GM19035 (cell line): ENCODE measurements at regions not wholly inside any gene's neighbourhood (a gene's known extent, or its start where the extent isn't known, plus 50 kb on each side); places are given as distances from the start of the nearest gene placed in this dataset.
"Not testable (repeated sequence)": the region's sequence is repeated elsewhere in the genome, so short reads cannot be mapped to it uniquely, and the experiment has no call there.

Source experiments
- ATAC-seq: cut with Tn5 transposase; IDR thresholded peaks from one replicate; pipeline ENCODE4 v1.9.1; 2021; ENCODE audit not compliant: unreplicated experiment

DNA sequence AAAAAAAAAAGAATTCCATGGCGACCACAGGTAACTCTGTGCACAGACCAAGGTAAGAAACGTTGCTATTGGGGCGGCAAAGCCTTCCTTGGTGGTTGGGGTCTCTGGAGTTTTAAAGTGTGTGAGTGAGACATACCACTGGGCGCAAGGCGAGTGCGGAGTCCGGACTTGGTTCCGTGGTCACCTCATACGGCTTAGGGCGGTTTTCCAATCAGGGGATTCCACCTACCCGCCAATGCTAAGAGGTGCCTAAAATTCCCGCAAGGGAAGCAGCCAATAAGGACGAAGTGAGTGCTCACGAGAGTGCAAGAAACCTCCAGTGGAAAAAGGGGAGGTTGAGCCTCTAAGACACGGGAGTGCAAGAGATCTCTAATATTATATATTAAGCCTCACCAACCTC is 68.6 kb upstream of the PRSS16 start:
- no peak for ATAC-seq

DNA sequence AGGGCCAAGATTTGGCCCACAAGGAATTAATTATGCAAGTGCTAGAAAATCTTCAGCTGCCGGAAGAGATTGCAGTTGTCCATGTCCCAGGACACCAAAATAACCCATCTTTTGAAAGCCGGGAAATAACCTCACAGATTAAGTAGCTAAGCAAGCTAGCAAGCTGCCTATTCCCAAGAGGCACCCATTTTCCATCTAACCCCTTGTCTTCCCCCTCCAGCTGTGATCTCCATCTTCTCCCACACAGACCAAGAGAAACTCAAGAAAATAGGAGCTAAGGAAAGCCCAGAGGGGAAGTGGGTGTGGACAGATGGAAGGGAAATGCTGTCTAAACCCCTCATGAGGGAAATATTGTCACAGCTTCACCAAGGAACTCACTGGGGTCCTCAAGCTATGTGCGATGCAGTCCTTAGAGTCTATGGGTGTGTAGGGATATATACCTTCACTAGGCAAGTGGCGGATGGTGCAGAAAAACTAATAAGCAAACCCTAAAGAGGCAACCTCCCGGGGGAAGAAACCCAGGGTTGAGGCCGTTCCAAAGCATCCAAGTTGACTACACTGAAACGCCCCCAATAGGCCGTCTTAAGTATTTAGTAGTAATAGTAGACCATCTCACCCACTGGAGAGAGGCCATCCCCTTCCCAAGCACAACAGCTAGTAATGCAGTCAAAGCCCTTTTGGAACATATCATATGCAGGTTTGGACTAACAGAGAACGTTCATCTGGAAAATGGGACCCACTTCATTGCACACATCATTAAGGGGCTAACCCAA is 64.3 kb upstream of the PRSS16 start:
- ATAC-seq = no peak

DNA sequence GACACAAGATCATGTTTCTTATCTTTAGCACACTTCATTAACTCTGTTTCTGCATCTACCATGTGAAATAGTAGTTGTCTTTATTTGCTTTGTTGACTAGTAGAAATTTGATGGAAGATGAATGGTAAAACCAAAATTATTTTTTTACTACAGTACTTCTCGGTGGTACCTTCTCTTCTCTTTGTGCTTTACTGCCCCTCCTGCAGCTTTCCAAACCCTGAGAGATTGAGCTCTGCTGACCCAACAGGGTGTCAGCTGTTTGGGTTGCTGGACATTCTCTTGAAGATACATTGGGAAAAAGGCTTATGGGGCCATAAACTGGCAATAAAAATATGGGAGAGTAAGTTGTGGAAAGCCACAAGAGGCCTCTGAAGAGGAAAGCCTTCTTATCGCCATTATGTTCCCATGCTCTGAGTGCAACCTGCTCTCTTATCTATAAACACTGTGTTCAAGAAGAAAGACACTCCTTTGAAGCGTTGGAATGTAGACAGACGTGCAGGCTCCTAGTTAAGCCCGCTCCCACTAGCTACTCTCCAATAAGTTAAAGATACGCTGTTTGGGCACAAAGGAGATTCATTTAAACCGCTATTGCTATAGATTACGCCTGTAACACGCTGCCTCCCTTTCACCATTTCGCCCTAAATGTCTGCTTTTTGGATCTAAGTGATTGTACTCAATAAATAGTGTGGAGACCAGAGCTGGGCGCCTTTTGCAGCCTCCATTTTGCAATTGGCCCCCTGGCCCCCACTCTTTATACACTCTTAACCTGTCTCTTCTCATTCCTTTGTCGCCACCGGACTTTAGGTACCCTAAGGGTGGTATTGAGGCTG is 60.1 kb upstream of the PRSS16 start:
- ATAC-seq = no peak

DNA sequence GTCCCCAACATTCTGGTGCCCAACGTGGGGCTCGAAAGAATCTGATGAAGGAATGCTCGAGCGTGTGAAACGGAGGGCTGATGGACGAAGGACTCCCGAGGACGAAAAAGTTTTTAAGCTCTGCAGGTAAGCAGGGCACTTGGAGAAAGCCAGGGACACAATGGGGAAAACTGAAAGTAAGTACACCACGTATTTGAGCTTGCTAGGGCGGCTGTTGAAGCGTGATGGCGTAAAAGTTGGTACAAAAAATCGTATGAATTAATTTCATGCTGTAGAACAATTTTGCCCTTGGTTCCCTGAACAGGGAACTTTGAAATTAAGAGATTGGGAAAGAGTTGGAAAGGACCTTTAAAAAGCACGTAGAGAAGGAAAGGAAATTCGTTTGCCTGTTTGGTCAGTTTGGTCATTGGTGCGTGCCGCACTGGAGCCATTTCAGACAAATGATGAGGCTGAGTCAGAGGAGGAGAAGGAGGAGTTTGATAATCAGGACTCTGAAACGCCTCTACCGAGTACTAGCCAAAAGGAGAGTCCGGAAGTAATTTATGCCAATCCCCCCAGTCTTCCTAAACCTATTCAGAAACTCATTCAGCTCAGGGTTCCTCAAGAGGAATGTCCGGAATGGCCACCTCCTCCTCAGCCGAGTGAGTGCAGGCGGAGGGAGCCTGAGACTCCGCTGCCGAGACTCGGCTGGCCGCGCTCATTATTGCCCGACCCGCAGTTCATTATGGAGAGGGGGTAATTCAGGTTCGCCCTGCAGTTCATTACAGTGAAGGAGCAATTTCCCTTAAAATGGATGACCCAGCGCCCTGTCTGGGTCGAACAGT is 59.2 kb upstream of the PRSS16 start:
- ATAC-seq = peak; percentile 89

DNA sequence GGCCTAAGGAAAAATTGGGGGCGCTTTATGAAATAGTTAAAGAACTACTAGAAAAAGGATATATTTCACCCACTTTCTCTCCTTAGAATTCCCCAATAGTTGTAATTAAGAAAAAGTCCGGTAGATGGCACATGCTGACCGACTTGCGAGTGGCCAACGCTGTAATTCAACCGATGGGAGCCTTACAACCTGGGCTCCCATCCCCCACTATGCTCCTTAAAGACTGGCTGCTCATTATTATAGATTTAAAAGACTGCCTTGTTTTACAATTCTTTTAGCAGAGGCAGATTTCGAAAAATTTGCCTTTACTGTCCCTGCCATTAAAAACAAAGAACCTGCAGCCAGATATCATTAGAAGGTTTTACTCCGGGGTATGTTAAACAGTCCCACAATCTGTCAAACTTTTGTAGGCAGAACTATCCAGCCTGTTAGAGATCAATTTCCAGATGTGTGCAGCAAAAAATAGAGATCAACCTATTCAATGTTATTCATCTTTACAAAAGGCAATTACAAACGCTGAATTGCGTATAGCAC is 58.5 kb upstream of the PRSS16 start:
- ATAC-seq = peak; percentile 67

DNA sequence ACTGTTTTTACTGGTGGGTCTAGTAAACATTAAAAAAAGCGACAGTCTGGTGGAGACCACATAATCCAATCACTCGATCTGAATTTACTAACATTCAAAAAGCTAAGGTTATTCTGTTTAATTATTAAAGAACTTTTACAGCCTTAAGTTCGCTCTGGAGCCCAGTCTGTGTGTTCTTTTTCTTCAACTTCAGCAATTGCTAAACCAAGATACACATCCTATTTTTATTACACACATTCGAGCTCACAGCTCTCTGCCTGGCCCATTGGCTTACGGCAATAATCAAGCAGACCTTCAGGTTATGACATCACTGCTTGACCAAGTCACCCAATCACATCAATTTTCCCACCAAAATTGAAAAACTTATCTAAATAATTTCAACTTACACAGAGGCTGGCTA is 57.4 kb upstream of the PRSS16 start:
- ATAC-seq = no peak

DNA sequence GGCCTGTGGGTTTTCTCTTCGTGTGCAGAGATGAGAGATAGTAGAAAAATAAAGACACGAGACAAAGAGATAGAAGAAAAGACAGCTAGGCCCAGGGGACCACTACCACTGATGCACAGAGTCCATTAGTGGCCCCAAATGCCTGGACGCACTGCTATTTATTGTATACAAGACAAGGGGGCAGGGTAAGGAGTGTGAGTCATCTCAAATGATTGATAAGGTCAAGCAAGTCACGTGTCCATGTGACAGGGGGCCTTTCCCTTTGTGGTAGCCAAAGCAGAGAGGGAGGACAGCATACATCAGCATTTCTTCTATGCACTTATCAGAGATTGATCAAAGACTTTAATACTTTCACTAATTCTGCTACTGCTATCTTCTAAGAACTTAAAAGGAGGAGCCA is 53.0 kb upstream of the PRSS16 start:
- ATAC-seq = not testable (repeated sequence)

DNA sequence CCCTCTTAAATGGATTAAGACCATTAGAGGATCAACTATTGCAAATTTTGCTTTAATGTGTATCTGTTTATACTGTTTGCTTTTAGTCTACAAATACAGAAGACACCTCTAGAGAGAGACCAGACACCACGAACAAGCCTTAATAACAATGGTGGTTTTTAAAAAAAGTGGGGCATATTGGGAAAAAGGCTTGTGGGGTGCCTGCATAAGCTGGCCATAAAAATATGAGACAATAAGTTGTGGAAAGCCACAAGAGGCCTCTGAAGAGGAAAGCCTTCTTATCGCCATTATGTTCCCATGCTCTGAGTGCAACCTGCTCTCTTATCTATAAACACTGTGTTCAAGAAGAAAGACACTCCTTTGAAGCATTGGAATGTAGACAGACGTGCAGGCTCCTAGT is 52.0 kb upstream of the PRSS16 start:
- not testable (repeated sequence) for ATAC-seq
